NCI-H1694 (cell line): ENCODE measurements at regions not wholly inside any gene's neighbourhood (a gene's known extent, or its start where the extent isn't known, plus 50 kb on each side); places are given as distances from the start of the nearest gene placed in this dataset.

Experiments used
- DNase-seq: peaks from one replicate; lab custom pipeline; 2025; lab: John Stamatoyannopoulos, UW

DNA sequence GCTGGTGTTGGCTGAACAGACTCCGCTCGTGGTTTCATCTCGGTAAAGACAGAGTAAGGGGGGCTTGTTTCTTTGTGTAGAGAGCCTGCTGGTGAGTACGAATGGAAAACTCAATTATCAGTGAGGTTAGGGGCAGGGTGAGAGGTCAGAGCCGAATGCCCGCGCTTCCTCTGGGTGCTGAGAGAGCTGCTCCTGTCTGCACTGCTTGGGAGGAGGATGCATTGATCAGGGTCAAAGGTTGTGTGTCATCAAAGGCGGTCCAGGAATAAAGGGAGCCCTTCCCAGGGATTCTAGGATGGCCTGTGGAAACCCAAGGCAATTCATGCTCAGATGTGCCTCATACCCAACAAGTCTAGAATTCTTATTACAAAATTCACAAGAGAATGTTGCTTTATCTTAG lies 143.9 kb downstream of the MYCN start:
- no peak for DNase-seq

DNA sequence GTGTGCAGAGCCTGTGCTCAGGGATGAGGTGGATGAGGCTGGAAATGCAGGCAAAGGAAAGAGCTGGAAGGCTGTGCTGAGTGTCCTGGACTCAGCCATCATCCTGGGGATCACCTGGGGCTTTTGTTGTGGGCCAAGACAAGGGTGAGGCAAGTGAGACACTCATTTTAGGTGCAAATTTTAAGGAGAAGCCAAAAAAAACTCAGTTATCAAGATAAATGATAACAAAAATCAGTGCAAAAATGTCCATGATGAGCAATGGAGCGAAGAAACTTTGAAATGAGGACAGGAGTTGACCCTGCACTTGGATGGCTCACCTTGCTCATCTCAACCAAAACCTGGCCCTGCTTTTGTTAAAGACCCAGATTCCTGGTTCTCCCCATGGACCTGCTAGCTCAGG lies 141.9 kb downstream of the MYCN start:
- DNase-seq: no peak

GRCh38 chr2:16081316-16082200 lies 141.2 kb downstream of the MYCN start:
- no peak for DNase-seq

DNA sequence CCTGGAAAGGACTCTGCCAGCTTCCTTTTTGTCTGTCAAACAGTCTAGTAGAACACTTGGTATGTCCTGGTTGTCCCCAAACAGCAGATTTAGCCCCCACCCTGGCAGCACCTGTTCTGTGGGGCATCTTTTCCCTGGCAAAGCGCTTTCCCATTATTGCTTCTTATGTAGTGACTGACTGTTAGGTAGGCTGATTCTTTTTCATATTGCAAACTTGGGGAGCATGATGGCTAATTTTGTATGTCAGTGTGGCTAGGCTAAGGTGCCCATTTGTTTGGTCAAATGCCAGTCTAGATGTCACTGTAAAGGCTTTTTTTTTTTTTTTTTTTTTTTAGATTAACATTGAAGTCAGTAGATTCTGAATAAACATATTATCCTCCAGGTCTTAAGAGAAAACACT lies 140.2 kb downstream of the MYCN start:
- no peak for DNase-seq

DNA sequence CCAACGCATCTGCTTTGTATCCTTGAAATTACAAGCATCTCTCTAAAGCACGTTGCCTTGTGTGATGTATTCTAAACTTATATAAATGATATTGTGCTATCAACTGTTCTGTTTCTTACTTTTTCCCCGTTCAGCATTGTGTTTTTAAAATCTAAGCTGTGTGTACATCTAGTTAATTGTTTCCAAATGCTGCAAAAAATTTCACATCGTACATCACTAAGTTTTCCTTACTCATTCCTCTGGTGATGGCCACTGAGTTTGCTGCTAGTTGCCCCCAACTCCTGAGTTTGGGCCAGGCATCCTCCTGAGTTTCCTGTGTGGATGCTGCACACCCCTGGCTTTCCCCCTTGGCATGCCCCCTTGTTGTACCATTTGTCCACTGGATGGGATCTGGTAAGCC lies 139.7 kb downstream of the MYCN start:
- no peak for DNase-seq

GRCh38 chr2:16079637-16080036 lies 139.3 kb downstream of the MYCN start:
- DNase-seq: no peak

DNA sequence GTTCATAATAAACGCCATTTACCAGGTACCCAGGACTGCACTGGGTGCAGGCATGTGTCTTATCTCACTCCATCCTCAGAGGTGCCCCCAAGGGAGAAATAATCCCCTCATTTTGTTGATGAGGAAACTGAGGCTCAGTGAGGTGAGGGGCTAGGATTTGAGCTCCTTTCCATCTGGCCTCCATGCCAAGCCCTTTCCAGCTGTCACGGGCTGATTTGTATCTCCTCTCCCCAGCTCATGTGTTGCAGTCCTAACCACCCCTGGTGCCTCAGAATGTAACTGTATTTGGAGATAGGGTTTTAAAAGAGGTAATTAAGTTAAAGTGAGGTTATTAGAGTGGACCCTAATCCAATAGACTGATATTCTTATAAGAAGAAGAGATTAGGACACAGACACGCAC lies 137.3 kb downstream of the MYCN start:
- DNase-seq: no peak

- DNase-seq: no peak
Measured at GRCh38 chr2:16076911-16077310, 136.6 kb downstream of the MYCN start.

DNA sequence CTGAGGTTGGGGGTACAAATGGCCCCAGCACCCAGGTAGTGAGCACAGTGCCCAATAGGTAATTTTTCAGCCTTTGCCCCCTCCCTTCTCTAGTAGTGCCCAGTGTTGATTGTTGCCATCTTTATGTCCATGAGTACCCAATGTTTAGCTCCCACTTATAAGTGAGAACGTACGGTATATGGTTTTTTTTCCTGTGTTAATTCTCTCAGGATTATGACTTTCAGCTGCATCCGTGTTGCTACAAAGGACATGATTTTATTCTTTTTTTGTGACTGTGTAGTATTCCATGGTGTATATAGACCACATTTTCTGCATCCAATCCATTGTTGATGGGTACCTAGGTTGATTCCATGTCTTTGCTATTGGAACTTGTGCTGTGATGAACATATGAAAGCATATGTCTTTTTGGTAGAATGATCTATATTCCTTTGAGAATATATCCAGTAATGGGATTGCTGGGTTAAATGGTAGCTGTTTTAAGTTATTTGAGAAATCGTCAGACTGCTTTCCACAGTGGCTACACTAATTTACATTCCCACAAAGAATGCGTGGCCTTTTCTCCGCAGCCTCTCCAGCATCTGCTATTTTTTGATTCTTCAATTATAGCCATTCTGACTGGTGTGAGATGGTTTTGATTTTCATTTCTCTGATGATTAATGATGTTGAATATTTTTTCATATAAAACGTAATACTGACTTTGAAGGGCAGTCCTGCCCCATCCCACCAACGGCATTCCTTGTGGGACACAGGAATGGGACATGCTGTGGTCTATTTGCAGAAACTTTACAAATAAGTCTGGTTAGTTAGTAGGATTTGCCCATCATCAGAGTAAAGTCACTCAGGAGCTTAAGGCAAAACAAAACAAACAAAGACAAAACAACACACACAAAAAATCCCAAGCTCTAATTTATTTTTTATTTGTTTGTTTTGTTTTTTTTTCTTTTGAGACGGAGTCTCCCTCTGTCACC lies 135.0 kb downstream of the MYCN start:
- DNase-seq: no peak

GRCh38 chr2:16073921-16074425 lies 133.6 kb downstream of the MYCN start:
- DNase-seq: no peak

DNA sequence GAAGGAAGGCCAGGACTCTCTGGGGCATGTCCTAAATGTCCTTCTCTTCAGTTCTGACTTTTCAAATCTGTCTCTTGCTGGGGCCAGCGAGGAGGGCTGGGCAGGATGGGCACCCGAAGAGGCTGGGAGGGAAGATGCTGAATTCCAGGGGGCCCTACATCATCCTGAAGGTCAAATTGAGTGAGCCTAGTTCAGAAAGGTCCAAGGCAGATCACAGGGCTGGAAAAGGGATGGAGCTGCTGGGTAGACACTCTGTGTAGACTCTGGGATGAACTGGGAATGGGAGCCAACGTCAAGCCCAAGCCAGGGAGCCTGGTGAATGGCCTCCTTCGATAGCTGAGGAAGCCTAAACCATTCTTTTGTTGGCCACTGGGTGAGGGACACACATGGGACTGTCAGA lies 133.1 kb downstream of the MYCN start:
- no peak for DNase-seq

GRCh38 chr2:16072638-16073290 lies 132.4 kb downstream of the MYCN start:
- DNase-seq: no peak

DNA sequence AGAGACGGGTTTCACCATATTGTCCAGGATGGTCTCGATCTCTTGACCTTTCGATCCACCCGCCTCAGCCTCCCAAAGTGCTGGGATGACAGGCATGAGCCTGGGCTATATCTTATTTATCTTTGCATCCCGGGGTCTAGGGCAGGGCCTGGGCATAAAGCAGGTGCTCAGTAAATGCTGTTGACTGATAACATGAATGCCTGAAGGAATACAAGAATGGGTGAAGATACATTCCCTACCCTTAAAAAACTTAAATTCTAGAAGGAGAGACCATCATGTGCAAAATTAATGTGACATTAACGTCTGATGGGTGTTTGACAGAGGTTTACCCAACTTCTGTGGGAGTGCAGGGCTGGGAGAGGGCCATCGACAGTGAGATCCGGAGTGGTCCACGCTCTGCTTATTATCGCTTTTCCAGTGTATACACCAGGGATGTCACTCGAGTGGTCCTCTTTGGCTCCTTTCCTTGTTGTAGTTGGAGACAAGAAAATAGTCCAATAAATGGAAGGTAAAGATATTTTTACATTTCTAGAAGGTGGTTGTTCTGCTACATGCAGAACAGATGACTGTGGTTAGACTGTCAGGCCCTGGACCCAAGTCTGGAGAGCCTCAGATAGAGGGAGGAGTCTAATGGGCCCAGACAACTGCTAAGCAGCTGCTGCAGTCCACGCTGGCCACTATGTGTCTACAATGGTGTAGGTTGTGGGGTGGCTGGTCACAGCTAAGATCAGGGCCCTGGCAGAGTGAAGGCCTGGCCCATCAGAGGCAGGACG lies 131.7 kb downstream of the MYCN start:
- no peak for DNase-seq

DNA sequence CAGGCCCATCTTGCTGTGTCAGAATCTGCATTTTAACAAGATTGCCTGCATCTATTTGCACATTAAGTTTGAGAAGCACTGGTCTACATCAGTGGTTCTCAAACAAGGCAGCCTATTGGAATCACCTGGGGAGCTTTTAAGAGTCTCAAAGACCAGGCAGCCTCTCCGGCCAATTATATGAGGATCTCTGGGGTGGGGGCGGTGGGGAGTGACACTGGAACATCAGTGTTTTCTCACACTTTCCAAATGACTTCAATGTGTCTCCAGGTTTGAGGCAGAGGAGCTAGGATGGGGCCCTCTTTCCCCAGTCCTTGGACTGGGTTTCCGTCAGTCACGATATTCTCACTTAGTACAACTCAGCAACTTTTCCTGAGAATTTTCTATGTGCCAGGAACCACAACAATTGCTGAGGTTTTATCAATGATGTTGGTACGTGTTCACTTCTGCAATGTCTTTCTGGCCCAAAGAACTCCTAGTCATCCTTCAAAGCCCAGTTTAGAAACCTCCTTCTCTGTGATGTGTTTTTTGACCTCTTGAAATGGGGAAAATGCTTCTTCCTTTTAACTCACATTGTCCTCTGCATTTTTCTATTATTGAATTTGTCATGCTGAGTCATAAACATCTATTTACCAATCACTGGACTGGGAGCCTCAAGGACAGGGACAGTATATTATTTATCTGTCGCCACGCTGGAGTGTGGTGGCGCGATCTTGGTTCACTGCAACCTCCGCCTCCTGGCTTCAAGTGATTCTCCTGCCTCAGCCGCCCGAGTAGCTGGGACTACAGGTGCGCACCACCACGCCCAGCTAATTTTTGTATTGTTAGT lies 130.9 kb downstream of the MYCN start:
- DNase-seq: no peak

DNA sequence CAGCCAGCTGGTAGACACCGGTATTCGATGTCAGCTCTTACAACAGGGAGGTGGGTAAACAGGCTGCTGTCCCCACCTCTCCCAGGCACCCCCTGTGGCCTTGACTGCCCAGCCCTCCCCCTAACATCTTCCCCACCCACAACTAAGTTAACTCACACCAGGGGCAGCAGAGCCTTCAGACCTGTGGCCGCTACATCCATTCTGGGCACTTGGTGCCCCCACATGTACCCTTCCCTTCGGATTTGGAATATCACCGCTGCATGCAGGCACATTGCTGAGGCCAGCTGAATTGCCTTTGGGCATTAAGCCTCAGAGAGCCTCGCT lies 130.3 kb downstream of the MYCN start:
- DNase-seq: no peak

- no peak for DNase-seq
Measured at GRCh38 chr2:16069933-16070647, 129.7 kb downstream of the MYCN start.

GRCh38 chr2:16069663-16069932 lies 129.2 kb downstream of the MYCN start:
- no peak for DNase-seq

GRCh38 chr2:16068552-16068940 lies 128.2 kb downstream of the MYCN start:
- no peak for DNase-seq

DNA sequence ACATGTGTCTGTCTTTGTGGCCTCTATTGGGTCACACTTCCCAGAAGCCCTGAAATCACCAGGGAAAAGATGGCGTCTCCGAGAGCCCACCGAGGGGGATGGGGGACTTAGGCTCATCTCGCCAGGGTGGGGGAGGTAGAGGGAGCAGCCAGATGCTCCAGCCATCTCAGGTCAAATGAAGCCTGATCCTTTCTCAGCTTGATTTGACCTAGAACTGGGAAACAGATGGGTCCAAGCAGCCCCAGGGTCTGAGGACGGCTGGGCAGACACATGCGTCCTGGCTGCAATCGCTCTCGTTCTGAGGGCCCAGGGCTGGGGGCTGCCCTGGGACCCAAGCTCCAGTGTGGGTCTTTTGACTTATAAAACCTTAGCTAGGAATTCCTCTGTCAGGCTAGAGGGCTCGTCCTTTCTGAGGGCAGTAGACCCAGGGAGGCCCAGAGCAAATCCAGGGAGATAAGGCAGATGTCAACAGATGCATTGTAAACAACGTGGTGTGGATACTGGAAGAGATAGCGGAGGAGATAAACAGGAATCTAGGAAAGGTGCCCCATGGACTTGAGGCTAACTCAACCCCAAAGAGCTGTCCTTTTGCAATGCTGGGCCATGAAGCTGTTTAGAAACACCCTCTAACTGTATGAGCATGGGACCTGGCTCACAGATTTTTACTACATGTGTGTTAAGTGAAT lies 127.7 kb downstream of the MYCN start:
- no peak for DNase-seq

DNA sequence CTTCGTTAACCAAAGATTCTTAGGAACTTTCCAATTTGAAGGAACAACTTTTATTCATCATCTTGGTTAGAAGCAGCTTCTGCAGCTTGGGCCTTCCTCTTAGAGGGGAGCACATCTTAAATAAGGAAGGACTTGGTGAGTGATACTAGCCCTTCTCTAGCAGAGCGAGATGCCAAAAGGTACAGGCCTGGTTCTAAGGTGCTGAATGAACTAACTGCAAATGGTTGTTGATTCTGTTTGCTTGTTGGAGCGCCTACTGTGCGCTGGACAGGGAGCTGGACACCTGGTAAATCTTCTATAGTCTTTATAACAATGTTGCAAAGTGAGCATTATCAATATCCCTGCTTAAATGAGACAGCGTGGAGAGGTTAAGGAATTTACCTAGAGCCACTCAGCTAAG lies 127.1 kb downstream of the MYCN start:
- no peak for DNase-seq
